ENCODE measurements at regions not wholly inside any gene's neighbourhood (a gene's known extent, or its start where the extent isn't known, plus 50 kb on each side); places are given as distances from the start of the nearest gene placed in this dataset.

DNA sequence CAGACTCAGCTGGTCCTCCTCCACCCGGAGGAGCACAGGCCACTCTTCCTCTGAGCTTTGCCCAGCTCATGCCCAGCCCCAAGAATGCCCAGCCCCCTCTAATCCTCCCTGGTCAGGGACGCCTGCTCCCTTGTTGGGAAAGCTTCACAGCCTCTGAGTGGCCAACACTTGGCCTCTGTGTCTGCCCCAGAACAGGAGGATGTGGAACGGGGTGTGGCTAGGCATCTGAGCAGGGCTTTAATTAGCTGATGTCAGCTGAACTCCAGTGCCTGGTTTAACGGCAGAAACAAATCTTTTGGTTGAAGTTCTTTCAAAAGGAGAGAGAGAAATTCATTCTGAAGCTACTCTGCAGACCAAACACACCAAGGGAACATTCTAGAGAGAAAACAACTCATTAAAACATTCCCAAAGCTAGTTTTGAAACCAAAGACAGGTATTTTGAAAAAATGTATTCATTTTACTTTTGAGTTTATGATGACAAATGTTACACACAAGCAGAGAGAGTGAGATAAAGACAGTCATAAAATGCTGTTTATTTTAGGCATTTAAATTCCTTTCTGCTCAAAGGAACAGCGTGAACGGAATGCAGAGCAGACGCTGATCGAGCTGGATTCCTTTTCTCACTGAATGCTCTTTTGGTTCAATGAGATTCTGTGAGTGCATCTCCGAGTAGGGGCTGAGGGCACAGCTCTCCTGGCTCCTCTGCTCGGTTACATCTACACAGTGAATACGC is 63.8 kb downstream of the RTP5 start:
- Histone ChIP-seq H3K36me3 (ENCODE audit: control insufficient read depth, insufficient read depth, low read length) (no peaks in the 10 kb centered on the region), H3K27me3 (ENCODE audit: control insufficient read depth, insufficient read depth, low read length, poor library complexity, severe bottlenecking) (no peaks in the 10 kb centered on the region), H3K4me3 (ENCODE audit: low read length) (no peak overlapping the region), H3K9me3 (ENCODE audit: control insufficient read depth, low read length) (peaks cover 7% of the 10 kb centered on the region), H3K27ac (ENCODE audit: low read depth, low read length) (peak overlapping the region; percentile 17), H3K4me1 (ENCODE audit: control insufficient read depth, insufficient read depth, low read length) (no peaks in the 10 kb centered on the region), H3K9ac (ENCODE audit: extremely low read depth, low read length, poor library complexity, severe bottlenecking) (no peak overlapping the region)
- no peak for TF ChIP-seq CTCF (conservative IDR thresholded peaks at IDR 0.05)
- 89 to 90% methylated on average over 10 to 11 of the region's 11 CpGs for WGBS, 2 experiments (ENCODE audit: insufficient coverage in 1 of 2, insufficient read length in 1 of 2)
- Mint-ChIP-seq H3K27ac (no peak overlapping the region), H3K4me1 (no peaks in the 10 kb centered on the region), H3K36me3 (ENCODE audit: low read depth) (no peaks in the 10 kb centered on the region), H3K27me3 (ENCODE audit: insufficient read depth) (peaks cover 13% of the 10 kb centered on the region), H3K9me3 (peaks cover 10% of the 10 kb centered on the region), H3K4me3 (no peak overlapping the region)
- DNase-seq, result no peak

DNA sequence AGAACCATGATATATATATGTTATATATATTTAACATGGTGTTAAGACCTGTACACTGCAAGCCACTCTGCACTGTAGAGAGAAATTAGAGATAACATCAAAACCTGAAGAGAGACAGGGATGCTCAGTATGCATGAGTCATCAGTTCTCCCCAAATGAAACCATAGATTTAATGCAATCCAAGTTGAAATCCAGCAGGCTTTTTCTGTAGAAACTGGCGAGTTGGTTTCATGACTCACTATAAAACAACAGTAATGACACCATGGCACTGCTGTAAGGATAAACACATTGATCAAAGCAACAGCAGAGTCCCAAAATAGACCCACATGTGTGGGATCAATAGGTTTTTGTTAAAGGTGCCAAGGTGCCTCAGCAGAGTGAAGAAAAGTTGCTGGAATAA is 65.8 kb downstream of the RTP5 start:
- H3K36me3 Mint-ChIP-seq (ENCODE audit: low read depth), result no peaks in the 10 kb centered on the region
- WGBS, 2 experiments (ENCODE audit: insufficient coverage in 1 of 2, insufficient read length in 1 of 2), result 94 to 100% methylated on average over 1 of the region's 1 CpG
- no peaks in the 10 kb centered on the region for H3K4me1 Mint-ChIP-seq
- H3K4me3 ChIP-seq (ENCODE audit: low read length), result no peak overlapping the region
- H3K9me3 Mint-ChIP-seq, result peaks cover 17% of the 10 kb centered on the region
- H3K9ac ChIP-seq (ENCODE audit: extremely low read depth, low read length, poor library complexity, severe bottlenecking), result no peak overlapping the region
- no peak overlapping the region for H3K4me3 Mint-ChIP-seq
- no peak overlapping the region for H3K27ac ChIP-seq (ENCODE audit: low read depth, low read length)
- peaks cover 17% of the 10 kb centered on the region for H3K27me3 Mint-ChIP-seq (ENCODE audit: insufficient read depth)
- no peak overlapping the region for H3K27ac Mint-ChIP-seq
- H3K36me3 ChIP-seq (ENCODE audit: control insufficient read depth, insufficient read depth, low read length), result no peaks in the 10 kb centered on the region
- no peak for TF ChIP-seq CTCF (conservative IDR thresholded peaks at IDR 0.05)
- no peaks in the 10 kb centered on the region for H3K4me1 ChIP-seq (ENCODE audit: control insufficient read depth, insufficient read depth, low read length)
- H3K9me3 ChIP-seq (ENCODE audit: control insufficient read depth, low read length), result peaks cover 14% of the 10 kb centered on the region
- no peaks in the 10 kb centered on the region for H3K27me3 ChIP-seq (ENCODE audit: control insufficient read depth, insufficient read depth, low read length, poor library complexity, severe bottlenecking)
- DNase-seq, result no peak

DNA sequence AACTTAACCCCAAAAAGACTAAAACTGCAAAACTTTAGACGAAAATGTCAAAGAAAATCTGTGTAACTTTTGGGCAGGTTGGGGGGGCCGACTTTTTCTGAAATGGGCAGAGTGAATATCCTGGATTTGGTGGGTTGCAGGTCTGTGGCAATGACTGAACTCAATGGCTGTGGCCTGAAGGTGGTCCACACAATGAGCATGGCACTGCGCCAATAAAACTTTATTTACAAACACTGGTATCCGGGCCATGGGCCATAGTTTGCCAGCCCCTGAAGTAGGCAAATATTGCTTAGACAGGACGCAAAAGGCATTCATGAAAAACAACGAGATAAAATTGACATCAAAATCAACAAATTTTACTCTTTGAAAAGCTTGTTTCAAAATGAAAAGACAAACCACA is 66.2 kb downstream of the RTP5 start:
- Histone ChIP-seq H3K4me1 (ENCODE audit: control insufficient read depth, insufficient read depth, low read length) (no peaks in the 10 kb centered on the region), H3K27me3 (ENCODE audit: control insufficient read depth, insufficient read depth, low read length, poor library complexity, severe bottlenecking) (no peaks in the 10 kb centered on the region), H3K27ac (ENCODE audit: low read depth, low read length) (no peak overlapping the region), H3K9me3 (ENCODE audit: control insufficient read depth, low read length) (peaks cover 17% of the 10 kb centered on the region), H3K9ac (ENCODE audit: extremely low read depth, low read length, poor library complexity, severe bottlenecking) (no peak overlapping the region), H3K36me3 (ENCODE audit: control insufficient read depth, insufficient read depth, low read length) (no peaks in the 10 kb centered on the region), H3K4me3 (ENCODE audit: low read length) (no peak overlapping the region)
- peaks cover 21% of the 10 kb centered on the region for H3K9me3 Mint-ChIP-seq
- 87 to 95% methylated on average over 4 to 6 of the region's 6 CpGs for WGBS, 2 experiments (ENCODE audit: insufficient coverage in 1 of 2, insufficient read length in 1 of 2)
- DNase-seq, result no peak
- peaks cover 17% of the 10 kb centered on the region for H3K27me3 Mint-ChIP-seq (ENCODE audit: insufficient read depth)
- no peaks in the 10 kb centered on the region for H3K4me1 Mint-ChIP-seq
- no peak overlapping the region for H3K4me3 Mint-ChIP-seq
- H3K27ac Mint-ChIP-seq, result no peak overlapping the region
- TF ChIP-seq CTCF (conservative IDR thresholded peaks at IDR 0.05), result no peak
- no peaks in the 10 kb centered on the region for H3K36me3 Mint-ChIP-seq (ENCODE audit: low read depth)

All from endodermal cell (in vitro differentiated cells).